ENCODE measurements at regions not wholly inside any gene's neighbourhood (a gene's known extent, or its start where the extent isn't known, plus 50 kb on each side); places are given as distances from the start of the nearest gene placed in this dataset.
"Not testable (repeated sequence)": the region's sequence is repeated elsewhere in the genome, so short reads cannot be mapped to it uniquely, and the experiment has no call there.

DNA sequence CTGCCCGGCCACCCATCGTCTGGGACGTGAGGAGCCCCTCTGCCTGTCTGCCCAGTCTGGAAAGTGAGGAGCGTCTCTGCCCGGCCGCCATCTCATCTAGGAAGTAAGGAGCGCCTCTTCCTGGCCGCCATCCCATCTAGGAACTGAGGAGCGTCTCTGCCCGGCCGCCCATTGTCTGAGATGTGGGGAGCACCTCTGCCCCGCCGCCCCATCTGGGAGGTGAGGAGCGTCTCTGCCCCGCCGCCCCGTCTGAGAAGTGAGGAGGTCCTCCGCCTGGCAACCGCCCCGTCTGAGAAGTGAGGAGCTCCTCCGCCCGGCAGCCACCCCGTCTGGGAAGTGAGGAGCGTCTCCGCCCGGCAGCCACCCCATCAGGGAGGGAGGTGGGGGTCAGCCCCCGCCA is 56.4 kb upstream of the ZNF746 start:
- not testable (repeated sequence) for H3K4me2 ChIP-seq (ENCODE audit: low read depth, low read length); H3K4me3 ChIP-seq (ENCODE audit: low read length); H3K79me2 ChIP-seq (ENCODE audit: low read length); H3K9ac ChIP-seq (ENCODE audit: low read length); H3K9me2 ChIP-seq (replicated peaks; ENCODE audit: insufficient read depth, low read length); H3K9me3 ChIP-seq (replicated peaks; ENCODE audit: insufficient read depth, low read length); DNase-seq; H2AFZ ChIP-seq (ENCODE audit: low read length); H3K27me3 ChIP-seq (replicated peaks; ENCODE audit: insufficient read depth, low read length); H3F3A ChIP-seq (ENCODE audit: insufficient read depth, low read length); H3K27ac ChIP-seq (ENCODE audit: low read length); H3K4me1 ChIP-seq (ENCODE audit: low read length); H4K20me1 ChIP-seq (ENCODE audit: insufficient read depth, low read length)
- H3K36me3 ChIP-seq (replicated peaks; ENCODE audit: insufficient read depth, low read length), result peaks cover 18% of the 10 kb centered on the region

DNA sequence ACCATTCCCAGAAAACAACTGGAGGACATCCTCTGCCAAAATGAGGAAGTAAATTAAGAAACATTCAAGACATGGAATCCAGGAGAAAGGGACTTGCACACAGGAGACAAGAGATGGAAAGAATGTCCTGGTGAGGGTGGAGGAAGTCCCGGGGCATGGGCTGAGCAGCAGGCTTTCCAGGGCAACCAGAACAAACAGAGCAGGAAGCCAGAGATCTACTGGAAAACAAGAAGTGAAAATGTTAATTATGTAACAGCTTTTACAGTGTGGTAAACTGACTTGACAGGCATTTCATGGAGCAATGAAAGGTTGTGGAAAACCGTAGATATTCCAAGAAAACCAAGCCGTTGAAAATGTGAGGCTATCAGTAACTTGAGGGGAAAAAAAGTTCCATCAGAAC is 55.2 kb upstream of the ZNF746 start:
- H3K9ac ChIP-seq (ENCODE audit: low read length), result no peak overlapping the region
- TF ChIP-seq, protein P1, sequence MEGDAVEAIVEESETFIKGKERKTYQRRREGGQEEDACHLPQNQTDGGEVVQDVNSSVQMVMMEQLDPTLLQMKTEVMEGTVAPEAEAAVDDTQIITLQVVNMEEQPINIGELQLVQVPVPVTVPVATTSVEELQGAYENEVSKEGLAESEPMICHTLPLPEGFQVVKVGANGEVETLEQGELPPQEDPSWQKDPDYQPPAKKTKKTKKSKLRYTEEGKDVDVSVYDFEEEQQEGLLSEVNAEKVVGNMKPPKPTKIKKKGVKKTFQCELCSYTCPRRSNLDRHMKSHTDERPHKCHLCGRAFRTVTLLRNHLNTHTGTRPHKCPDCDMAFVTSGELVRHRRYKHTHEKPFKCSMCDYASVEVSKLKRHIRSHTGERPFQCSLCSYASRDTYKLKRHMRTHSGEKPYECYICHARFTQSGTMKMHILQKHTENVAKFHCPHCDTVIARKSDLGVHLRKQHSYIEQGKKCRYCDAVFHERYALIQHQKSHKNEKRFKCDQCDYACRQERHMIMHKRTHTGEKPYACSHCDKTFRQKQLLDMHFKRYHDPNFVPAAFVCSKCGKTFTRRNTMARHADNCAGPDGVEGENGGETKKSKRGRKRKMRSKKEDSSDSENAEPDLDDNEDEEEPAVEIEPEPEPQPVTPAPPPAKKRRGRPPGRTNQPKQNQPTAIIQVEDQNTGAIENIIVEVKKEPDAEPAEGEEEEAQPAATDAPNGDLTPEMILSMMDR (IDR thresholded peaks at IDR 0.05; ENCODE audit: low read length), result no peak
- TF ChIP-seq EZH2phosphoT487 (IDR thresholded peaks at IDR 0.05; ENCODE audit: low read length), result no peak
- no peak overlapping the region for H2AFZ ChIP-seq (ENCODE audit: low read length)
- H3F3A ChIP-seq (ENCODE audit: insufficient read depth, low read length), result no peaks in the 10 kb centered on the region
- no peaks in the 10 kb centered on the region for H3K79me2 ChIP-seq (ENCODE audit: low read length)
- H4K20me1 ChIP-seq (ENCODE audit: insufficient read depth, low read length), result no peaks in the 10 kb centered on the region
- H3K4me3 ChIP-seq (ENCODE audit: low read length), result no peak overlapping the region
- no peak for DNase-seq
- no peaks in the 10 kb centered on the region for H3K4me1 ChIP-seq (ENCODE audit: low read length)
- no peak overlapping the region for H3K4me2 ChIP-seq (ENCODE audit: low read depth, low read length)
- H3K9me2 ChIP-seq (replicated peaks; ENCODE audit: insufficient read depth, low read length), result no peaks in the 10 kb centered on the region
- peaks cover 22% of the 10 kb centered on the region for H3K36me3 ChIP-seq (replicated peaks; ENCODE audit: insufficient read depth, low read length)
- H3K27ac ChIP-seq (ENCODE audit: low read length), result no peak overlapping the region
- H3K9me3 ChIP-seq (replicated peaks; ENCODE audit: insufficient read depth, low read length), result no peaks in the 10 kb centered on the region
- H3K27me3 ChIP-seq (replicated peaks; ENCODE audit: insufficient read depth, low read length), result no peaks in the 10 kb centered on the region
